ENCODE measurements at regions not wholly inside any gene's neighbourhood (a gene's known extent, or its start where the extent isn't known, plus 50 kb on each side); places are given as distances from the start of the nearest gene placed in this dataset.

DNA sequence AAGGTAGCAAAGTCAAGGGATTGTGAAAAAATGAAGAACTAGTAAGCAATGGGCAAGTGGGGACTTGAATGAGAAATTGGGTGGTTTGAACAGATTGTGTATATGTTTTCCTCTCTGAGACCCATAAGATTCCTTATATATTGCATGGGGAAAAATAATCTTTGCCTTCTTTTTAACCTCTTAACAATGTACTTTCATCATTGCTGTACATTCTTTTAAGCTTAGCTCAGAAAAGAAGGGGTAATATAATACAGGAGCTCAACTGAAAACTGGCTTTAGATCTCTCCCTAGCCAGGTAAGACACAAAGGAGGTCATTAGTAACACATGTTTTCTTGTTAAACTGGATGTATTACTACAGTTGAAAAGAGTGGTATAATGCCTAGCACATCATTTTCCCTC is 287.2 kb downstream of the RNF144B start:
- DNase-seq = no peak

DNA sequence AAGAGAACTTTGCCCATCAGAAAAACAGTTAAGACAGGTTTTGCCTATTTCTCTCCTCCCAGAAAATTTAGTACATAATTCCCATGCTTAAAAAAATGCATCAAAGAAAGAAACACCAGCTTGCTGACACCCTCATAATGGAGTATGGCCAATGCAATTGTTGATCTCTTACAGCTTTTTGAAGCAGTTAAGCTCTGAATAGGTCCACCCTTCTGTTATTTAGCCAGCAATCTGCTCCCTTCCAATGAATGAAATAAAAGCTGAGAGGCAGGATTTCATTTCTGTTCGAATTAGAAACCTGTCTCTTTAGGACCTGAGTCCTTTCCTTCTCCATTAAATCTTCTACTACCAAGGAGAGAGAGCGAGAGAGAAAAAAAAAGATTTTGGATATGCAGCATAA is 288.7 kb downstream of the RNF144B start:
- no peak for DNase-seq

DNA sequence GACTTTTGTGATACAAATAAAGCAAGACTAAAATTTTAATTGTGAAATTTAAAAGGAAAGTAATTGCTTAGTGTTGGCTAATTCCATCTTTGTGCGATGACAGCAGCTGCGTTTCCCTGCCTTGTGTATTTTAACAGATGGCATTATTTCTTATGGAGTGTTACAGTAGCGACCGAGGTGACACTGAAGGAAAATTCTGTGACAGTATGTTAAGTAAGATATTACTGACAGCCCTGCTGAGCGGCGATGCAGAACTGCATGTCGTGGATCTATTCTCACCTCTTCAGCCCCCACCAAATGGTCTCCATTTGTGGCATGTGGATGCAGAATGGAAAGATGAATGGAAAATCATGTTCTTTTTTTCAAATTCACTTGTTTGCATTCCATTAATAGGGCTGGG is 289.4 kb downstream of the RNF144B start:
- no peak for DNase-seq

DNA sequence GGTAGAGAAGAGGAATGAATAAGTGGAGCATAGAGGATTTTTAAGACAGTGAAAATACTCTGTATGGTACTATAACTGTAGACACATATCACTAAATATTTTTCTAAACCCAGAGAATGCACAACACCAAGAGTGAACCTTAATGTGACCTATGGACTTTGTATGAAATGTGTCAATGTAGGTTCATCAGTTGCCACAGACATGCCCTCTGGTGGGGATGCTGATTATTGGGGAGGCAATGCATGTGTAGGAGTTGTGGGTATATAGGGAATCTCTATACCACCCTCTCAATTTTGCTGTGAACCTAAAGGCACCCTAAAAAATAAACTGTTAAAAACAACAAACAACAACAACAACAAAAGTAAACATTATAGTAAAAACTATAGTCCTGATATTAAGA is 293.7 kb downstream of the RNF144B start:
- DNase-seq = no peak

DNA sequence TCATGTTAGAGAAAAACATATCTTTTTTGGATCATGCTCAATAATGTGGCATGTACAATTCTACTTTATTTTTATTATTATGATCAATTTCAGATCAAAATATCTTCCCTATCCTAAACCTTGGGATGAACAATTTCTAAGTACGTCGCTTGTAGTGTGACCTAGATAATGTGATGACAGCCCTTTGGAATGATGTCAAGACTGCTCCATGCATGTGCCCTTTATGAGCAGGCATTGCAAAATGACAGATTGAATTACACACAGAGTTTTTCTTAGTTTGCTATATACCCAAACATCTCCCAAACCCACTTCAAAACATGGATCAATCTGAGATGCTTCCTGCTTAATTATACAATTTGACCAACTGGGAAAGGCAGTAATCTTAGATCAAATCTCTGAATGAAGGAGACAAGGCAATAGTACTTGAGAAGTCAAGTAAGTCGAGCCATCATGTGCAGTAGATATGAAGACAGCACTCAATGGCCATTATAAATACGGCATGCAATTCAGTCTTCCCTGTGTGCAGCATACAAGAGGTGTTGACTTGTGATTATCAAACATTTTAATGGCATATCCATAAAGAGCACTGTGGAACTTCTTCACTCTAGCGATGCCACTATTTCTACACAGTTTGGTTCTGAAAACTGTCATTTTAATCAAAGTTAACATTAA is 294.8 kb downstream of the RNF144B start:
- no peak for DNase-seq

DNA sequence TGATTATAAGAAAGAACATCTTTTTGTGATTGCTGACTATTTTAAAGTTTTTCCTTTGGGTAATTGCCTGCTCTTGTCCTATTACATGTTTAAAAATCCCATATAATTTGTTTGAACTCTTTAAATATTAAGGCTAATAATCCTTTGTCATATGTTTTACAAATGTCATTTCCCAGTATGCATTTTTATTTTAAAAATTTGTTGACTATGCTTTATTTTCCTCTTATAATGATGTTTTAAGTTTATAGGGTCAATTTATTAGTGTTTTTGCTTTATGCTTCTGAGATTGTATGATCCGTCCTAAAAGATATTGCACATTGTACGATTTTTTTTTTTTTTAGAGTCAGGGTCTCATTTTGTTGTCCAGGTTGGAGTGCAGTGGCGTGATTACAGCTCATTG is 297.2 kb downstream of the RNF144B start:
- DNase-seq = no peak

DNA sequence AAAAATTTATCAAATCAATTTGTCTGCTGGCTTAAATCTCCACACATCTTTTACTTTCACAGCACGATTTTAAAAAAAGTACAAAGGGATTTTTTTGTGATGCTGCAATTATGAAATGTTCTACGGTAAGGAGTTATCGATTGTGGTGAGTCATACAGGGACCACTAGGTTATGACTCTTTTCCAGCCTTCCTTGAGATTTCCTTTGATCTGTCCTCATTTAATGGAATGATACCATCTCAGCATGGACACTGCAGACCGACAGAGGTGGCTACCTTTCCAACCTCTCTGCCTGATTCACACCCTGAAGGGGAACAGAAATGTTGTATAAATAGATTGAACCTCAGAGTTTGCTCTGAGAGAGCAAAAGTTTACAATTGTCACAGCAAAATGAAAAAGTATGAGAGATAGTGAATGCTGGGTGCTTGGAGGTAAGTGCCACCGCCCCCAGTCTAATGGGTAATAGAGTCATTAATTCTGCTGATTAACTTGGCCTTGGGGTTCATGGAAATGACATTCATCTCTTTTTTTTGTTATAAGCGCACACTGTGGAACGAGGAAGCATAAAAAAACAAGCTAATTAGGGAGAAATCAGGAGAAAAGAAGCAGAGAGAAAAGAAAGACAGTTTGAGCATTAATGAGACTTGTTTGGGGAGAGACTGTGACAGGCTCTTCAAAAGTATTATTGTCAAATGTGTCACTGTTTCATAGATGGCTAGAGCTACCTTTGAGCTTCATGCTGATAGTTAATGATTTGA is 306.0 kb downstream of the RNF144B start:
- no peak for DNase-seq

DNA sequence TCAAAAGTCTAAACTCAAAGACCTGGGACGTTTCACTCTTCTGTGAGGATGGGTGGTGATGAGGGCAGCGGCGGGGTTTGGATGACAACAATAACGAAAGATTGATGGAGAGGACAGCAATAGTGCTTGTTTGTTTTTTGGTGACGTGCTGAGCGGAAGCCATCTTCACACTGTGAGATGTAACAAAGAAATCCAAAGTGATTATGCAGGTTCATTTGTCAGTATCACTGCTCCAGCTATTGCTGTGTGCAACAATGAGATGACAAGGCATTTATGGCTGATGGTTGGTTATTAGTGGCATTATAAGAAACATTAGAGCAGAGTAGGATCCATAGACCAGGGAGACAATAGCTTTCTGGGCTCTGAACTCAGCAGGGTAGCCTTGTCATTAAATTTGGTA is 306.7 kb downstream of the RNF144B start:
- DNase-seq = no peak

DNA sequence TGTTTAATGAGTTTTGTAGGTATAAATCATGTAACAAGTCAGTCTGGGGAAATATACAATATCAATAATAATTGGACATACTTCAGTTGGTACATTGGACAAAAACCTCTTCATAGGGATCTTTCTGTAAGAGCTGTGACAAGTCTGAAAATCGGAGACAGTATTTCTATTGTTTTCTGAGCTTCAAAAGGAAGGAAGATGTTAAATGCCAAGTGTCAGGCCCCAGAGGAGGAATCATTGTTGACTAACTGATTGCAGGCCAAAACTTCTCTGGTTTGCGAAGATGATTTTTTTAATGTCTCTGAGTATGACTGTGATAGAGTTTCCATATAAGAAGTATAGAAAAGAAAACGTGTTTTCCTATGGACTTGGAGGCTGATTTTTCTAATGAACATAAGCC is 316.4 kb downstream of the RNF144B start:
- DNase-seq = no peak

DNA sequence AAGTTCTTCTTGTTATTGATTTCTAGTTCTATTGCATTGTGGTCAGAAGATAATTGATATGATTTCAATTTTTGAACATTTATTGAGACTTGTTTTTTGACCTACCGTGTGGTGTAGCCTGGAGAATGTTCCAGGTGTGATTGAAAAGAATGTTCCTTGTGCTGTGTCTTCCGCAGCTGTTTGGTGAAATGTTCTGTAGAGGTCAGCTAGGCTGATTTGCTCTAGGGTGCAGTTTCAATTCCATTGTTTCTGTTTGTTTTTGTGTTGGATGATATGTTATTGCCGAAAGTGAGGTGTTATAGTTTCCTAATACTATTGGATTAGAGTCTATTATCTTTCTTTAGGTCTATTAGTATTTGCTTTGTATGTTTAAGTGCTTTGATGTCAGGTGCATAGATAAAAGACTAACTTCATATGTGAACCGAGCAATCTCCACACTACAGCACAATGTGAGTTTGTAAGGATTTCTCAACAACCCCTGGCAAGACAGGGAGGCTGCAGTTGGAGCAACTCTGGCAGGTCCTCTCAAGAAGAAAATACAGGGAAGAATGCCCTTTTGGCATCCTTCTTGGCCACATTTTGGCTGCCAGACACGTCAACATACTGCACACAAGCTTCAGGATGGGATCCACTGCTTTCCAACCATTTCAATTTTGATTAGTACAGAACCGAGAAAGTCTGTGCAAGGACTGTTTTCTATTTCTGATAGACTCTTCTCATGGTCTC is 320.7 kb downstream of the RNF144B start:
- DNase-seq = no peak

DNA sequence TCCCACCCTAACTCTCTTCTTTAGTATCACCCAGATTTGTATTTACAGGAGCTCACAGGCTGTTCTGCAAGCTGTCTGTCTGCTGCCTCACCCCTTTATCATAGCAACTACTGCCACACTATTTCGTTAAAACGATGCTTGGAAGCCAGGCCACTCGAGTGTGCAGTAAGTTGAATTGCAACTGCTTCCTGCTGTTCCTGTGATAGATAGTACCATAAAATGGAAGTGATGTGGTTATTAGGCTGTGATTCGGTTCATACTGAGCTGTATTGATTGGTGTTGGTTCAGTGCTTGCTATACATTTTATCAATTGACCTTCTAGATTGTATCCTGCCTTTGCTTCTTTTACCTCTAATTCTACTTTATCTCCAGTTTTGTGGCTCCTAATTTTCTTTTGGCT is 325.4 kb downstream of the RNF144B start:
- no peak for DNase-seq

DNA sequence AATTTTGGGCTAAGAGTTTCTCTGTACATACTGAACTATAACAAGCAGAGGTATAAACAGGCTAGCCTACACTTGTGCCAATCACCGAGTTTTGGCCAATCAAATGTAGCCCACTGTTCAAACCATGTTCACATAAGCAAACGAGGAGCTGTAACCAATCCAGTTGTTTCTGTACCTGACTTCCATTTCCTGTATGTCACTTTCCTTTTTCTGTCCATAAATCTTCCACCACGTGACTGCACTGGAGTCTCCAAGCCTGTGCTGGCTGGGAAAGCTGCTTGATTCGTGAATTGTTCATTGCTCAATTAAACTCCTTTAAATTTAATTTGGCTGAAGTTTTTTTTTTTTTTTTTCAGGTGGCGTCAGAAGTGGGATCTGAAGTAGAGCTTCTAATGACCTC is 332.9 kb downstream of the RNF144B start:
- DNase-seq = no peak

DNA sequence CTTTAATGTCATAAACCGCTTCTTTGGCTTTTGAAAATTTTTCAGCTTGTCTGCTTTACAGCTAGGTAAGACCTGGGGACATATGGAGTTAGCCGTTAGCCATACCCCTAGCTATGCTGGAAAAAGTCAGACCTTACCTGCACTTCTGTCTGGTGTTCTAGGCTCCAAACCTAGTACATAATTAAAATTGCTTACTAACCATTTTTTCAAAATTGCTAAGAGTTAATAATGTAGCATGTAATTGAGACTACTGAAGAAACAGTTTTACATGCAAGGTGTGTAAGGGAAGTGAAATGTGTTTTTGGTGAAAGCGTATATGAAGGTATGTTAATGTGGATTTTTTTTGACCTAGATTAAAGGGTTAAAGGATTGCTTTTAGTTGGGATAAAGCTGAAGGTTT is 336.9 kb downstream of the RNF144B start:
- DNase-seq = no peak

DNA sequence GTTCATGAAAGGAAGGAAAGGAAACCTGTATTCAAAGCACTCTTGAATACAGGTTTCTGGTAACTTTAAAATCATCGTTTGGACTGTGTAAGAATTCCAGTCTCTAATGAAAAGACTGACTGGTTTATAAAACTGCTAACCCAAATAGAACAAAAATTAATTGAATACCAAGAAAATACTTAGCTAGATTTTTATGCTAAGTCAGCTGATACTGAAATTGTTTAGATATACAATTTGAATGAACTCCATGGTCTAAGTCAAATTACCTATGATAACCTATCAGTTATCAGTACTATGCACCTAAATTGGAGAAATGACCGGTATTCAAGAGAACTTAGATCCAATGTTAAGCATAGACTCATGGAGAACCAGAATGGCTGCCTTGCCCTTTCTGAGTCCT is 338.3 kb downstream of the RNF144B start:
- DNase-seq = no peak

DNA sequence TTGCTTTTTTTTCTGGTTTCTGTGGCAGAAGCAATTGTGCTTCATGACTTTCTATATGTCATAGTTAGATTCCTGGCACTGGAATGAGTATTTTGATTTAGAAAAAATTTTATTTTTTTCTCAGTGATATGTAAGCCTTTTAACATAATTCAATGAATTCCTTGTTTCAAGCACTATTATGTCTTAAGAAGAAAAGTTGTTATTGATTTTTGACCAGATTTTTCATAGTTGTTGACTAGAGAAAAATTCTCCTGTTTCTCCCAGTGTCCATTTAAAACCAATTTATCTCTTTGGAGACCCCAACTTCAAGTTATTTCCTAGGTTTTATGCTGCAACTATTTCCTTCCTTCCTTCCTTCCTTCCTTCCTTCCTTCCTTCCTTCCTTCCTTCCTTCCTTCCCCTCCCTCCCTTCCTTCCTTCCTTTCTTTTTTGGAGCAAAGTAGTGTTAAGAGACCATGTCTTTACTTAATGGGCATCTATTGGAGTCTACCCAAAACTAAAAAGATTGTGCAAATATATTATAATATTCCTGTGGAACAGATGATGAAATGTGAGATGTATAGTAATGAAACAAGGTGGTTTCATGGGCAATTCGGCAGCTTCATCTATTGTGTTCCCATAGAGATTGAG is 346.9 kb downstream of the RNF144B start:
- DNase-seq = no peak

DNA sequence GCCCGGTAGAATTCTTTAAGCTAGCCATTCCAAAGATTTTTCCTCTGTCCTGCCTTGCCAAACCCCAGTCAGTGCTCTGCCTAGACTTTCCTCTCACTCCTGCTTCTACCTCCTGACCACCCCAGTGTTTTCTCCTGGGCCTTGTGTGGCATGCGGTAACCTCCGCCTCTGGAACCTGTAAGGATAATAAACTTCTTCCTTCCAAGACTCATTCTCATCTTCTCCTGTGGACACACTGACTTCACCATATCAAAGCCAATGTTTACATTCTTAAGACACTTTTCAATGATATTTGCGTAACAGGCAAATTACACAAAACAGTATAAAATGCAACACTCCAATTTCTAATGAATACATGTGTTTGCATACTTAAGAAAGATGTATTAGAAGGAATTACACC is 354.6 kb downstream of the RNF144B start:
- DNase-seq = no peak

DNA sequence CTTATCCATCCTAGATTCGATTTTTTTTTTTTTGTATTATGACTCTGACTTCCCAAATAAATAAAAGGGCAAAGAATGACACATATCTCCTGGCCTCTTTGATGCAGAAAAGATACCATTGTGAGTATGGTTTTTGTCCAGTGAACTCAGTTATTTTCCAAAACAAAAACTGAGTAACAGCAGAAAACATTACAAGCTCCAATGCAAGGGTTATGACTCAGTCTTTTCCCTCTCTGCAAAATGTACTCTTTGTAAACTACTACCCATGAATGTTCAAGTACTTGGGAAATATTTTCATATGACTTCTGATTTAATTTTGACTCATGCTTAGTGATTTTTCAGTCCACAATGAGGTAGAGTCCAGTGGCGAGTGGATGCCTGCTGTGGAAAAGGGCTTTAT is 355.3 kb downstream of the RNF144B start:
- peak; percentile 0 for DNase-seq

DNA sequence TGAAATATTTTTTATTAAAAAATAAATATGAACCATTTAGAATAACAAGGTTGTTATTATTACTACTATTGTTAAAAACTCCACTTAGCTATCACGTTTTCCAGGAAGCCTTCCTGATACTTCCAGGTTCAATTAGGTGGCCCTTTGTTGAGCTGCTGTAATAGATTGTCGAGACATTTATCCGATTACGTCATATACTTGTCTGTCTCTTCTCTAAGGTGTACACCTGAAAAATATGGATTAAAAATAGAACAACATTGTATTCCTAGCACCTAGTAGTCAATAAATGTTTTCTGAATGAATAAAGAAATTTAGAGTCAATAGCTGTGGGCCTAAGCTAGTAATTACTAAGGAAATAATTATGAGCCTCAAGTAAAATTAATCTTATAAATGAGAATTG is 359.6 kb downstream of the RNF144B start:
- DNase-seq = no peak

DNA sequence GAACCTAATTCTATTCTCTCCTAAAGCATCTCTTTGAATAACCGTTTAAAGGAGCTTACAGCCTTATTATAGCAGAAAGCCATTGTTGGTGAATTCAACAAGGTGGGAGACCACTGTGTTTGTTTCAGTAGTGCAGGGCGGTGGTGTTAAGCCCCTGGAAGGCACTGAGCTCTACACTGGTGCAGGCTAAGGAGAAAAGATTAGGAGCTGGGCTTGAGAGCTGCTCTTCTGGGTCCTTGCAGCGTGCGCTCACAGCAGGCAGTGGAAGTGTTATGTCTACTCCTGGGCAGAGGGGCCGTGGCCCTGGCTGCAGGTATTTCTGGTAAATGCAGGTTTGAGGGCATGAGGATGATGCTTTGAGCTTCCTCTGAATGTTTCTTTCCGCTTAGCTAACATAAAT is 361.2 kb downstream of the RNF144B start:
- no peak for DNase-seq

DNA sequence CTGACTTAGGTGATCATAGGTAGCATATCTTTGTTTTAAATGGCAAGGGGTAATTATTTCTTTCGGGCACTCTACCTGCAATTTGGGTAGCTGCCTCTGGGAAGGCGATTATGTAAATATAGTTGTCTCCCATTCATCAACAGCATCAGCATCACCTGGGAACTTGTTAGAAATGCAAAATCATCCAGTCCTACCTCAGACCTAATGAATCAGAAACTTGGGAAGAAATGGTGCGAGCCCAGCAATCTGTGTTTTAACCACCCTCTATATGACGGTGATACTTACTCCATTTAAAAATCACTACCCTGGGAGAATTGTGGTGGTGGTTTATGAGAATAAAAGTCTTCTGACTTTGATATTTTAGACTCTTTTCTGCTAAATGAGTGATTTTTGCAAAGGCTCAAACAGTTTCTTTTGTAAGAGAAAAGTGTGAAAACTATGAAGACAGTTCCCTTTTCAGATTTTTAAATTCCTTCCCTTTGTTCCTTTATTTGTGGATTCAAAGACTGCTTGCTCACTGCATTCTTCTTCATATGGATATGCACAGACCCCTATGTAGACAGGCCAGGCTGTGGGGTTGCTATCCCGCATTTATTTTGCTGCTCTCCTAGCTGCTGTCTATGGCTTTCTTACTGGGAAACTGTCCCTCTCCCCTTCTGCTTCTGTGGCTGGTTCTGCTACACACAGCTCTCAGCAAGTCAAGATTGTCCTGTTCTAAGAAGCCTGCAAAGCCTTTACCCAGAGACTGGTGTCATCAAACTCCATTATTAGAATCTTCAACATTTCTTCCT is 365.3 kb downstream of the RNF144B start:
- DNase-seq = no peak

DNA sequence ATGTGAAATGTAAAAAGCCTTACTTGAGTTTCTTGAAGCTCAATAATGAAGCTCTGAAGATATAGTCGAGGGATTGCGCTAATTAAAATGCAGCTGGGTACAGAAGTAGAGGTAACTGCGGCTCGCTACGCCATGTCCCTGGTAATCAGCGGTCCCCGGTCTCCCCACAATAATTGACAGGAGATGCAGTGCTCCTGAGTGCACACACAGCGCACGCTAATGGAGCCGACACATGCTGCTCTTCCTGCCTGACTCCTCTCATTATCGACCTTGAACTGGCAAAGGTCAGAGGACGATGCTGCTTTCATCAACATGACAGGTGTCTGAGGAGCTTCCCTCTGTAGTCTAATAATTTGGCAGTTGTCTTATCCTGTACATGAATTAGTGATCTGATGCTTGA is 365.9 kb downstream of the RNF144B start:
- DNase-seq = no peak

DNA sequence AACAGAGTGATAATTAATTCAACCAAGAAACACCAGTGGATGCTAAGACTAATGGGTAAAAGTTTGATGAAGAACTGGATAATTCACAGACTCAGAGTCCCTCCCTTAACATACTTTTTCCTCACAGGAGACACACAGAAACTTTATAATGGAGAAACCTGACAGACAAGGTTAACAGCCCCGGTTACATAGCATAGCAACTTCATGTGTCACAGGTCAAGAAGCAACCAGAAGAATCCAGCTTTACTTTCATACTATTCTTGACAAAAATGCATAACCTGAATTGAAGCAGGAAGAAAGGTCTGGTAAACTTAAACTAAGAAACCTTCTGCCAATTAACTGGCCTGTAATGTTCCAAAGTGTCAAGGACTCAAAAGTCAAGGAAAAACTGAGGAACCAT is 375.9 kb downstream of the RNF144B start:
- no peak for DNase-seq

DNA sequence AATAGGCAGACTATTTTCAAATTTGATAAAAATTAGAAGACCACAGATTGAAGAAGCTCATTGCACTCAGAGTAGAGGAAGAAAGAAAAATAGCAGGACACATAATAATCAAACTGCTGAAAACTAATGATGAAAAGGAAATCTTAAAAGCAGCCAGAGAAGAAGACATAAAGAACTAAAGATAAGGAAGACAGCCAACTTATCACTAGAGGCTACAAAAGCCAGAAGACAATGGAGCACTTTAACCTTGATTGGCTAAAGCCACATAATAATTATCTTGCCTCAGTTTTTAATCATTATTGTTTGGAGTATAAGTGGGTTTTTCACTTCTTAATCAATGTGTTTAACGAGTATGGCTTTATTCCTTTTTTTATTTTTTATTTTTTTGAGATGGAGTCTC is 397.6 kb downstream of the RNF144B start:
- no peak for DNase-seq

Data from fibroblast of upper back skin (primary cell).